NCI-H1105 (cell line): ENCODE measurements at regions not wholly inside any gene's neighbourhood (a gene's known extent, or its start where the extent isn't known, plus 50 kb on each side); places are given as distances from the start of the nearest gene placed in this dataset.
"Not testable (repeated sequence)": the region's sequence is repeated elsewhere in the genome, so short reads cannot be mapped to it uniquely, and the experiment has no call there.

ENCODE experiments used
- DNase-seq: peaks from one replicate; lab custom pipeline; 2025; lab: John Stamatoyannopoulos, UW

DNA sequence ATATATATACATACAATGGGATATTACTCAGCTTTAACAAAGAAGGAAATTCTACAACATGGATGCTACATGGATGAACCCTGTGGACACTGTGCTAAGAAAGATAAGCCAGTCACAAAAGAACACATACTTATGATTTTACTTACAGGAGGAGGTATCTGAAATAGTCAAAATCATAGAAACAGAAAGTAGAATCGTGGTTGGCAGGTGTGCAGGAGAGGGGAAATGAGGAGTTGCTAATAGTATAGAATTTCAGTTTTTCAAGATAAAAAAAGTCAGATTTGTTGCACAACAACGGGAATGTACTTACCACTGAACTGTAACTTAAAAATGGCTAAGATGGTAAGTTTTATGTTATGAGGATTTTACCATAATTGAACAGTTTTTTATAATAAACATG, 706.3 kb downstream of the TFAP2A start:
- DNase-seq: no peak

DNA sequence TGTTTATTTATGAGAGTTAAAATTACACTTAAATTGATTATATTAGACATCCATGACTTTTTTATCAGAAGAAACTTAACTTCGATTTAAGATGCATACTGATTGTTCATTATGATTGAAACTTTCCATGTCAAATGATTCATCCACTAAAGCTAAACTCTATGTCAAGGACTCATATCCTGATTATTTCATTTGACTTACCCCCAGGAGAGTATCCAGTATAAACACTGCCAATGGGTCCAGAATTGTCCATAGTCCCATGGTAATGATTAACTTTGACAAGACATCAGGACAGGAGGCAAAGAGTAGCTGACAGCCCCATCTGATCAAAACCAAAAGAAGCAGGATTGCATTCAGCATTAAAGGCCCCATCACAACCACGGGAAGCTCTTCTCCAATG, 709.9 kb downstream of the TFAP2A start:
- DNase-seq: no peak

DNA sequence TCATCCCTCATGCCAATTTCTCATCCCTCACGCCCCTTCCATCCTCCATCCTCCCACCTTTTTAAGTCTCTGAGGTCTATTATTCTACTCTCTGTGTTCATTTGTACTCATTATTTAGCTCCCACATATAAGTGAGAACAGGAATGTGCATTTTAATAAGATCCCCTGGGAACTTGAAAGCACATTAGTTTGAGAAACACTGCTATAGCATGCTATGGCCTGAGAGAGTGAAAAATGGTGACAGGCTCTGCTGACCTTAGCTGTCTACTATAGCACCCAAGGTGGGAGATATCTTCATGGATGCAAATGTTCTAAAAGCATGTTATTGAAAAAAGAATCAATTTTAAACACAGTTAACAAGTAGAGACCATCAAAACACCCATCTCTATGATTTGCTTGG, 712.0 kb downstream of the TFAP2A start:
- no peak for DNase-seq

GRCh38 chr6:9699888-9700287, 715.0 kb downstream of the TFAP2A start:
- DNase-seq: peak; percentile 45

- no peak for DNase-seq
Observed at GRCh38 chr6:9697263-9697931, 717.5 kb downstream of the TFAP2A start.

GRCh38 chr6:9690388-9690787, 724.5 kb downstream of the TFAP2A start:
- DNase-seq: no peak

DNA sequence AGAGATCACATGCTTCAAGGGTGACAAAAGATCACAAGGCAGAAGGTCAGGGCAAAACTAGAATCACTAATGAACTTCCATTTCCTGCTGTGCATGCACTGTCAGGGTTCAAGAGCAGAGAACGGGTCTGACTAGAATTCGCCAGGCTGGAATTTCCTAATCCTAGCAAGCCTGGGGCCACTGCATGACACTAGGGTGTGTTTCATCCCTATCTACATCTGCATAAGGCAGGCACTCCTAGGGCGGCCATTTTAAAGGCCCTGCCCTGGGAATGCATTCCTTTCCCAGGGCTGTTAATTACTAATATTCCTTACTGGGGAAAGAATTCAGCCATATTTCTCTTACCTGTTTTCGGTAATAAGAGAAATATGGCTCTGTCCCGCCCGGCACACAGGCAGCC, 734.1 kb downstream of the TFAP2A start:
- DNase-seq: not testable (repeated sequence)

GRCh38 chr6:9675122-9675521, 739.8 kb downstream of the TFAP2A start:
- no peak for DNase-seq

DNA sequence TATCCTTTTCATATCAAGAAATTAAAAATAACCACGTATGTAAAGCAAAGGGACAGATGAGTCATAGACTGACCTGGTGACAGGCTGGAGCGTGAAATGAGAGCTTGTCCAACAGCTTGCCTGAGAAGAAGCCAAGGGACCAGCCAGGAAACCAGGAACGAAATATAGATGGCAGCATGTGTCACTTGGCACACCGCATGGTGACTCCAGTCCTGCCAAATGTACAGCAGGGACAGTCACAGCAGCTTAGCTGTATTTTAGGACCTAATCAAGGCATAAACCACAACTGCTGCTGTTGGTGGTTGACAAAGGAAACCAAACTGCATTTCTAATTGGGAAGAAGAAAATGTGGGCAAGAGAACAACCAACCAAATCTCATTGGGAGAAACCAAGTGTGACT, 755.0 kb downstream of the TFAP2A start:
- no peak for DNase-seq

GRCh38 chr6:9657994-9658393, 756.9 kb downstream of the TFAP2A start:
- no peak for DNase-seq

- DNase-seq: no peak
Observed at GRCh38 chr6:9647599-9647998, 767.3 kb downstream of the TFAP2A start.

- no peak for DNase-seq
Observed at GRCh38 chr6:9647071-9647445, 767.8 kb downstream of the TFAP2A start.

DNA sequence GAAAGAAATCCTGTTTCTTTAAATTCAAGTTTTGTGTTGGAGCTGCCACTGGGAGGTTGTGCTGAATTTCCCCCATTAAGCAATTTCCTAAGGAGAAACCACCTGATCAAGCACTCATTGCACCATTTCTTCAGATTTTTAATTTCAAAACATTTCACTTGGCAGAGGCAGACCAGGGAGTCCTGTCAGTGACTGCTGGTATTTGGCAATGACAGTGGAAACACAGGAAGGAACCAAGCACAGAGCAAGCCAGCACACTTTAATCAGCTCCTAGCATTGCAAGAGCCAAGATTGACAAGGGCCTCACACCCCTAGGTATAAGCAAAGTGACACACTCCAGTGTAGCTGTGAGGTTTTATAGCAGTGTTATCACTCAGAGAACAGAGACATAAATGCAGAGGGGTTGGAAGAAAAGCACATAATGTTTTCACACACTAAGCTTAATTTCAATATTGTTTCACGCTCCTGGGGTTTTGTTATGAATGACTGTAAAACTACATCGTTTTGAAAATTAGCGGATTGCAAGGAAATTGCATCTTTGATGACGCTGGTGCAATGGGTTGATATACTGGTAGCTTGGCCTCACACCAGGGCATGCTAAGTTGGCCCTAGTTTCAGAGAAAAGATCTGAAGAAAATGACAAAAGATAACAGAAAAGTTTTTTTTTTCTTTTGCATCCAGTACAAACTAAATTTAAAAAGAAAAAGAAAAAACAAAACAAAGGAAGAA, 768.4 kb downstream of the TFAP2A start:
- DNase-seq: no peak

DNA sequence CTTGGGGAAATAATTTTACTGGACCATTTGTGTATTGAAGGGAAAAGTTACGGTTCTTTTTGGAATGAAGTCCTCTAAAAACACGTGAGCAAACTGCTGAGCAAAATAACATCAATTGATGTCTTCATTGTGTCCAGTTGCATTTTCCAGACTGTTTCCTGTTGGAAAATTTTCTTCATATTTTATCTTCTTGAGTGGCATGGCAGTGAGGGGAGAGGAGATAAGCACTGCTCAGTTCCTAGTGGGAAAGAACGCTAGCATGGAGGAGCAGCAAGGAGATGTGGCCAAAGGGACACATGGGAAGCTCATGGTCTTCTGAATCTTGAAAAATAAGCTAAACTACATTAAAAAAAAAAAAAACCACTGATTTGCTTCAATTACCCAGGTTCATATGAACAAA, 776.0 kb downstream of the TFAP2A start:
- DNase-seq: no peak

DNA sequence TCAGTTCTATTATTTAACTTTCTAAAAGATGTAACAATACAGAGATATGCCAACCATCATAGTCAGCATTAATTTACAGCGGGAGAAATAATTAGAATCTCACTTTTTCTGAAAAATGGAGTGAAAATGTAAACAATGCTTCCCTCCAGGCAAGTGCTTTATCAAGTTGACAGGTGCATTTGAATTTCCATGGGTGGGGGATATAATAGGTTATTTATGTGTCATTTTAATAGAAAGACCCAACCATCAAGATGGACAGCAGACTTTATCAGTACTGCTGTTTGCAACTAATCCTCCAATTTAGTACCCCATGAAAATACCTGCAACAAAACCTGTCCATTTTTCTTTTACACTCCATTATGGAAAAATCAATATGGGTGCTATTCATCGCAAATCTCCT, 780.1 kb downstream of the TFAP2A start:
- no peak for DNase-seq

- no peak for DNase-seq
Observed at GRCh38 chr6:9632026-9632425, 782.8 kb downstream of the TFAP2A start.

DNA sequence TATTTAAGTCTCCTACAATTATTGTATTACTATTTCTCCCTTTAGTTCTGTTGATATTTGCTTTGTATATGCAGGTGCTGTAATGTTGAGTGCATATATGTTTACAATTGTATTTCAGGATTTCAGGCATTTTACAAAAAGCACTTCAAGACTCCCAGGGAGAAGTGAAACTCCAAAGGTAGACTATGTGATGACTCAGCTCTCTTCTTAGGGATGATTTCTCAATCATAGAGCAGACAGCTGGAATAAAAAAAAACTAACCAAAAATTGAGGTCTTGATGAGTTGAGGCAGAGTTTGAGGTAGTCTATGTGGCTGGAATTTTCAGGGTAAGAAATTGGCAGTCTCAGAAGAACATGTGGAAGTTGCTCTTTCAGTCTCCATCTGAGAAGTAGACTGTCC, 786.1 kb downstream of the TFAP2A start:
- no peak for DNase-seq

DNA sequence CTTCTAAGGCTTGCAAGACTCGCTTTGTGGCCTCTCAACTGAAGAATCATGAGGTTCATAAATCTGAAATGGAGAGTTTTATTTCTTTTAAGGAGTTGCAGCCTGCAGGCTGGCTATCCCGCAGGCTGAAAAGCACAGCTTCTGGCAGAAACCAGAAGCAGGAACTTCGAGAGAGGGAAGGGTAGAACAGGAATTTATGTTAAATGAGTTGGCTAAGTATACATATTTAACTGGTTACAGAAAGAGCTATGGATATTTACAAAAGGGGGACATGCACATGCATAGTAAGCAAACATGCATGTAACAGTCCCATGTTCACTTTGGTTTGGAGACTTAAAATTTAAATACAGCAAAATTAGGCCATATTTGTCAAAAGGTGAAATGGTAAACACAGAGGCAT, 787.0 kb downstream of the TFAP2A start:
- DNase-seq: no peak

GRCh38 chr6:9623985-9624384, 790.9 kb downstream of the TFAP2A start:
- DNase-seq: no peak

DNA sequence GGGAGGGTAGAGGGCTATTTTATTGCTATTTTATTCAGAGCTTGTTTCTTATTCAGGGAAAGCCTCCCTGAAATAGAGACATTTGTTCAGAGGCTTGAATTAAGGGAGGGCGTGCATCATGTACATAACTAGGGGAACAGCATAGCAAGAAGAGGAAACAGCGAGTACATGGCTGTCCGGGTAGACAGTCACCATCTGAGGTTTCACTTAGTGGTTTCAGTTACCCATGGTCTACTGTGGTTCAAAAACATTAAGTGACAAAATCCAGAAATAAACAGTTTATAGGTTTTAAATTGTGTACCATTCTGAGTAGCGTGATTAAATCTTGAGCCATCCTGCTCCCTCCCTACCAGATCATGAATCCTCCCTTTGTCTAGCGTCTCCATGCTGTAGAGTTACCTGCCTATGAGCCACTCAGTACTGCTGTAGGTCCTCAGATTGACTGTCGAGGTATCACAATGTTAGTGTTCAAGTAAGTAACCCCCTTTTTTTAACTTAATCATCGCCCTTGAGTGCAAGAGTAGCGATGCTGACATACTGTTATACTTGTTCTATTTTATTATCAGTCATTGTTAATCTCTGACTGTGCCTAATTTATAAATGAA, 791.5 kb downstream of the TFAP2A start:
- no peak for DNase-seq

DNA sequence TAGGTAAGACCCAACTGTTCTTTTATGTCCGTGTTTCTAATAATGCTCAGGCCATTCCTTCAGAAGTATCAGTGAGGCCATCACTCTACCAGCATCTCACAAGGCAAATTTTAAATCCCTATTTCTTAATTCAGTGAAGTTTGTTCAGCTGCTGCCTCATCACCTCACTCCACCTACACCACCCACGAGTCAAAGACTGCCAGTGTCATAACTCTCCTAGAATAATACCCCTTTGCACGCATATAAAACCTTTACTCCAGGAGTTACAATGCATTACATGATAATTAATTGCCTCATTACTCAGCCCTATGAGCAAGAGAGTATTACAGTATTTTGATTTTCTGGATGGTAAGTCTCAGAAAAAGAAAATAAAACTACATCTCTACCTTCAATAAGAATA, 793.6 kb downstream of the TFAP2A start:
- no peak for DNase-seq

DNA sequence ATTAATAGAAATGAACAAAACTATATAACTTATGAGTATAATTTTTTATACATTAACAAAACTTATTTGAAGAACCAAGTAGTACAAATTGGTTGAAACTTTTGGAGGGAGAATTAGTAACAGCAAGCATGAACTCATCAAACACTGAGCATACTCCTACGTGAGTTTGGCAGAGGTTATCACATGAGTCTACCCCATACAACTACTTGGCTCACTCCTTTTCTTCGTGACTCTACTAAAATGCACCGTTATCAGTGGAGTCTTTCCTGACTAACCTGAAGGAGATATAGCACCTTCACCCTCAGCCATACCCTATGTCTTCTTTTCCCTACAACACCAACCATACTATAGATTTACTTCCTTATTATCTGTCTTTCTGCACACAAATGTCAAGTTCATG, 794.2 kb downstream of the TFAP2A start:
- no peak for DNase-seq

- no peak for DNase-seq
Observed at GRCh38 chr6:9620263-9620662, 794.6 kb downstream of the TFAP2A start.

- no peak for DNase-seq
Observed at GRCh38 chr6:9614778-9615177, 800.1 kb downstream of the TFAP2A start.
